Panc1 (cell line): ENCODE measurements at regions not wholly inside any gene's neighbourhood (a gene's known extent, or its start where the extent isn't known, plus 50 kb on each side); places are given as distances from the start of the nearest gene placed in this dataset.

Experiments
- ATAC-seq: fragments of 200-7000 bp; cut with Tn5 transposase; 2 replicates; pipeline ENCODE4 v1.9.1; 2020; ENCODE audit warnings: mild to moderate bottlenecking, moderate library complexity
- BruUV-seq: library from RNA; stranded (reverse); fragments of 400-500 nt; replicated peaks from 2 replicates; lab custom pipeline; 2021; lab: Mats Ljungman, UMichigan
- CTCF ChIA-PET: fragments of 300-600 bp; sonication (Branson Sonifier 250); formaldehyde crosslinking; loops from one replicate; lab custom pipeline; 2022; ENCODE audit warnings: antibody characterized with exemption; lab: Charles Lee
- POLR2A ChIA-PET: fragments of 300-600 bp; sonication (Branson Sonifier 250); formaldehyde crosslinking; loops from one replicate; lab custom pipeline; 2022; ENCODE audit warnings: antibody characterized with exemption; lab: Charles Lee
- DNase-seq: peaks from one replicate; pipeline ENCODE4 v3.0.0-alpha.2; 2010; ENCODE audit warnings: low read depth, low spot score
- H3K27ac ChIP-seq: 2 replicates; pipeline ENCODE4 v1.5.1; 2011; ENCODE audit warnings: mild to moderate bottlenecking, low read length, inconsistent platforms
- H3K27me3 ChIP-seq: fragments of 200-500 bp; sonication (Bioruptor generic); 2 replicates; pipeline ENCODE4 v1.6.0; 2014; ENCODE audit warnings: low read length, inconsistent platforms; ENCODE audit not compliant: control insufficient read depth, insufficient read depth
- H3K36me3 ChIP-seq: fragments of 200-500 bp; sonication (Bioruptor generic); 2 replicates; pipeline ENCODE4 v1.5.1; 2014; ENCODE audit warnings: inconsistent platforms, mild to moderate bottlenecking, low read length, moderate library complexity; ENCODE audit not compliant: control insufficient read depth, insufficient read depth
- H3K4me1 ChIP-seq: 2 replicates; pipeline ENCODE4 v1.5.1; 2011; ENCODE audit warnings: inconsistent platforms, mild to moderate bottlenecking, low read length, moderate library complexity; ENCODE audit not compliant: control insufficient read depth, insufficient read depth
- H3K4me3 ChIP-seq, 2 experiments: 2 replicates each; pipeline ENCODE4 v1.5.1; 2011 to 2012; ENCODE audit warnings: low read depth in 2 of 2, low read length in 2 of 2, mild to moderate bottlenecking in 2 of 2, inconsistent platforms in 1 of 2, moderate library complexity in 1 of 2
- H3K9me3 ChIP-seq: fragments of 200-500 bp; sonication (Bioruptor generic); 2 replicates; pipeline ENCODE4 v1.5.1; 2014; ENCODE audit warnings: low read depth, mild to moderate bottlenecking, inconsistent platforms, low read length, moderate library complexity; ENCODE audit not compliant: control insufficient read depth, insufficient read depth
- CTCF ChIP-seq: fragments of 450-650 bp; IDR thresholded peaks from 2 replicates; pipeline ENCODE4 v1.5.1; 2017; ENCODE audit warnings: mild to moderate bottlenecking
- POLR2AphosphoS5 ChIP-seq: IDR thresholded peaks from 2 replicates; pipeline ENCODE4 v1.6.1; 2012; ENCODE audit warnings: mild to moderate bottlenecking, low read depth, low read length, moderate library complexity
- REST ChIP-seq, 2 experiments: IDR thresholded peaks; 2 replicates each; pipeline ENCODE4 v1.6.1; 2011 to 2012; ENCODE audit warnings: low read depth in 2 of 2, control low read depth in 1 of 2, low read length in 1 of 2, mild to moderate bottlenecking in 1 of 2, moderate library complexity in 1 of 2; ENCODE audit not compliant: insufficient read depth in 1 of 2
- SIN3A ChIP-seq: IDR thresholded peaks from 2 replicates; pipeline ENCODE4 v1.6.1; 2012; ENCODE audit warnings: low read depth, mild to moderate bottlenecking, low read length, moderate library complexity, borderline replicate concordance; ENCODE audit not compliant: insufficient read depth
- TCF7L2 ChIP-seq: IDR thresholded peaks from 2 replicates; pipeline ENCODE4 v1.6.1; 2011; ENCODE audit warnings: mild to moderate bottlenecking, low read depth, low read length, inconsistent platforms
- in situ Hi-C: cut with HindIII; loops from 2 replicates; pipeline ENCODE4 v1.10.0; 2016; ENCODE audit warnings: low sequenced_read_pairs, low pct_unique_long_range_greater_than_20kb
- intact Hi-C: fragments of 100-400 bp; cut with micrococcal nuclease; formaldehyde crosslinking; loops from one replicate; pipeline ENCODE4 v1.10.0; 2022; ENCODE audit not compliant: unreplicated experiment

- no TSS peak for BruUV-seq
- no peaks in the 10 kb centered on the region for H3K36me3 ChIP-seq
- no peaks in the 10 kb centered on the region for H3K27me3 ChIP-seq
- no peaks in the 10 kb centered on the region for H3K4me1 ChIP-seq
- in situ Hi-C loops (no loop called here), intact Hi-C loops (no loop called here)
- ChIA-PET CTCF (no interaction called here), POLR2A (no interaction called here)
- H3K4me3 ChIP-seq, result no peak overlapping the region
- no peak for ATAC-seq
- TF ChIP-seq POLR2AphosphoS5, result no peak
- no peak for TF ChIP-seq REST (IDR thresholded peaks at IDR 0.05; ENCODE audit: insufficient read depth in 1 of 2, low read depth in 2 of 2, low read length in 1 of 2)
- TF ChIP-seq CTCF, result no peak
- no peak for TF ChIP-seq SIN3A
- TF ChIP-seq TCF7L2, result no peak
- H3K27ac ChIP-seq, result no peak overlapping the region
- DNase-seq, result no peak
- H3K9me3 ChIP-seq, result no peaks in the 10 kb centered on the region
These were observed 83.7 kb downstream of the DSEL start for GRCh38 chr18:67432806-67433205.

GRCh38 chr18:67428805-67429204 is 87.7 kb downstream of the DSEL start:
- no peak for DNase-seq
- Histone ChIP-seq H3K27me3 (no peaks in the 10 kb centered on the region), H3K4me3 (no peak overlapping the region), H3K4me1 (no peaks in the 10 kb centered on the region), H3K36me3 (no peaks in the 10 kb centered on the region), H3K9me3 (no peaks in the 10 kb centered on the region), H3K27ac (no peak overlapping the region)
- CTCF ChIA-PET, result no interaction called here
- in situ Hi-C loops (no loop called here), intact Hi-C loops (no loop called here)
- no TSS peak for BruUV-seq
- POLR2A ChIA-PET, result no interaction called here
- ATAC-seq, result no peak
- TF ChIP-seq REST (IDR thresholded peaks at IDR 0.05; ENCODE audit: insufficient read depth in 1 of 2, low read depth in 2 of 2, low read length in 1 of 2) (no peak), SIN3A (no peak), CTCF (no peak), TCF7L2 (no peak), POLR2AphosphoS5 (no peak)
